GM12872 (cell line): ENCODE measurements at regions not wholly inside any gene's neighbourhood (a gene's known extent, or its start where the extent isn't known, plus 50 kb on each side); places are given as distances from the start of the nearest gene placed in this dataset.

Experiments
- TF ChIP-seq, protein P1 (sequence below): IDR thresholded peaks from 3 replicates; pipeline ENCODE4 v1.5.1; 2011; ENCODE audit warnings: low read depth, mild to moderate bottlenecking, low read length, moderate library complexity; ENCODE audit not compliant: insufficient read depth

DNA sequence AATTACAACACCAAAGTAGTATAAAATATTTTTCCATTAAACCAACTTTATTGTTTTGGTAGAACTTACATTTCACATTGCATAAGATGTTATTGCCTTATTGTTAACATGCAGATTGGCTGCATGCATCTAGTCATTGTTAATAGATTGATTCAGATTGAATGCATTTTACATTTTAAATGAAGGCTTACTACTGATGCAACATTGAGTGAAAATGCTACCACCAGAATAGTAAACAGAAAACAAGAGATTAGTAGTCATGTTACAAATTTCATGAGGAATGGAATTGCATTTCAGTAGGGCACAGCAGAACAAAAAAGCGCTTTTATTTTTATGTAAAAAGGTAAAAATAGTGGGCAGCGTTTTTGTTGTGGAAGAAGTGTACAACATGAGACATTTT, 298.3 kb downstream of the ARL4A start:
- TF ChIP-seq, protein P1, sequence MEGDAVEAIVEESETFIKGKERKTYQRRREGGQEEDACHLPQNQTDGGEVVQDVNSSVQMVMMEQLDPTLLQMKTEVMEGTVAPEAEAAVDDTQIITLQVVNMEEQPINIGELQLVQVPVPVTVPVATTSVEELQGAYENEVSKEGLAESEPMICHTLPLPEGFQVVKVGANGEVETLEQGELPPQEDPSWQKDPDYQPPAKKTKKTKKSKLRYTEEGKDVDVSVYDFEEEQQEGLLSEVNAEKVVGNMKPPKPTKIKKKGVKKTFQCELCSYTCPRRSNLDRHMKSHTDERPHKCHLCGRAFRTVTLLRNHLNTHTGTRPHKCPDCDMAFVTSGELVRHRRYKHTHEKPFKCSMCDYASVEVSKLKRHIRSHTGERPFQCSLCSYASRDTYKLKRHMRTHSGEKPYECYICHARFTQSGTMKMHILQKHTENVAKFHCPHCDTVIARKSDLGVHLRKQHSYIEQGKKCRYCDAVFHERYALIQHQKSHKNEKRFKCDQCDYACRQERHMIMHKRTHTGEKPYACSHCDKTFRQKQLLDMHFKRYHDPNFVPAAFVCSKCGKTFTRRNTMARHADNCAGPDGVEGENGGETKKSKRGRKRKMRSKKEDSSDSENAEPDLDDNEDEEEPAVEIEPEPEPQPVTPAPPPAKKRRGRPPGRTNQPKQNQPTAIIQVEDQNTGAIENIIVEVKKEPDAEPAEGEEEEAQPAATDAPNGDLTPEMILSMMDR: no peak

DNA sequence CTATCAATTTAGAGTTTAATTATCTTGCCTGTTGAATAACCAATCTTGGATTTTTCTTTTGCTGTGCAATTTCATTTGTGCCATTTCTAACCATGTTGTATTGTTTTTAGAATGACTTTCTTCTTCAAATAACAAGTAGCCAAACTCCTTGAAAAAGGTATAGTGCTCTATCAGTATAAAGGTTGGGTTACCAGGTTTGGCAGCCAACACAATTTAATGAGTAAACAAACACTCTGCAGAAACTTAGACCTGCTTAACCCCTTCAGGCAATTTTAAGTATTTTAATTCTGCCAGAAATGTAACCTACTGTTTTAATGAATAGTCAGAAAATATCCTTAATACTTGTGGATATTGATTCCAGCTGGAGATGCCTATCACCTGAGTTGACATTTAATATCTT, 299.8 kb downstream of the ARL4A start:
- TF ChIP-seq, protein P1: no peak

DNA sequence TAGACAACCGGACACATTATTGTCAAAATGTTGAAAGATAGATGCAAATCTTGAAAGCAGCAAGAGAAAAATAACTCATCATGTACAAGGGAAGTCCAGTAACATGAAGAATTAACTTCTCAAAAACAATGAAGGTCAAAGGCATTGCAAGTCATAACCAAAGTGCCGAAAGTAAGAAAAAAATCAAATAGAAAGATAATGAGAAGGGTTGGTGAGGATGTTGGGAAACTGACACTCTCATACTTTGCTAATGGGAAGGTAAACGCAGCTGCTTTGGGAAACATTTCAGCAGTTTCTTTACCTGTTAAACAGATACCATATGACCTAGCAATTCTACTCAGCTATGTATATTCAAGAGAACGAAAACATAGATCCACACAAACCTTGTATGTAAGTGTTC, 303.0 kb downstream of the ARL4A start:
- TF ChIP-seq, protein P1: no peak

DNA sequence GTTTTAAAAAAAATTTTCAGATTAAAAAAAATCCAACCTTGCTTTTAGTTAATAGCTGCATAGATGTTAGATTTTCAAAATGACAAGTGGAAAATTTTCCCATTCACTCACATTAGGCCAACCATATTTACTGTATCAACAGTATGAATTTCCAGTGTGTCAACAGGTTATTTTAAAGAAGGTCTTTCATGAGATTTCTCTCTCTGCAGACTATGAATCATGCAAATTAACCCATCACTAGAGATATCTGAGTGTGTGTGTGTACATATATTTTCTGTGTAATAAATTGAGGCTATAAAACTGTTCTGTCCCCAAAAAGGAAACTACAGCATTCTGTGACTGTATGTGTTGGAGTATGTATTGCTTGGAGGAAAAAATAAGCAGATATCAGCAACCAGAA, 305.6 kb downstream of the ARL4A start:
- TF ChIP-seq, protein P1: no peak

DNA sequence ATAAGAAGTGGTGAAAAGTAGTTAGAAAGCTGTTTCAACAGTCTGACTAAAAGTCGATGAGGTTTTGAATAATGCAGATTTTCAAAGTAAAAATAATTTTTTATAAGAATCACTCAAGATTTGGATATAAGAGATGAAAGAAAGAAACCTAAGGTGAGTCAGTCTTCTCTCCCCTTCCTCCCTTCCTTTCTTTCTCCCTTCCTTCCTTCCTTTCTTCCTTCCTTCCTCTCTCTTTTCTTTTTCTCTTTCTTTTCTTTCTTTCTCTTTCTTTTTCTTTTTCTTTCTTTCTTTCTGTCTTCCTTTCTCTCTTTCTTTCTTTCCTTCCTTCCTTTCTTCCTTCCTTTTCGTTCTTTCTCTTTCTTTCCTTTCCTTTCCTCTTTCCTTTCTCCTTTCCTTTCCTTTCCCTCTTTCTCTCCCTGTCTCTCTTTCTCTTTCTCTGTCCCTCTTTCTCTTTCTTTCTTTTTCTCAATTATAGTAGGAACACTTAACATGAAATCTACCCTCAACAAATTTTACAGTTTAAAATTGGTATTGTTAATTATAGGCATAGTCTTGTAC, 308.6 kb downstream of the ARL4A start:
- TF ChIP-seq, protein P1: no peak

DNA sequence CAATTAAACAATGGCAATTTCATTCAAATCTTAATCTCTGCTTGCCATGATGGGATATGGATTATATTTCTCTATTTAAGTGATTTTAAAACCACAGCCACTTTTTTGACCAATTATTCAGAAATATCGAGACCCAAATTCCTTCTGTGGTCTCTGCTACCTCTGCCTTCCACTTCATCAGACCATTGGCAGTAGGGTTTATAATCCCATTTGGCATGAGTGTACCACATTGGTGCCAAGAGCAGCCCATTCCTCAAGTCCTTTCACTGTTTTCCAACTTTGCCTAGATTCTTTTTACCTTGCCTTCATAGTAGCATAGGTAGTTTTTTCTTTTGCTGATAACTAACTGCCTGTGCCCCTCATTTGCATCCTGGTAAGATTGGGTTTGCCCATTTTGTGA, 319.9 kb downstream of the ARL4A start:
- TF ChIP-seq, protein P1: no peak

DNA sequence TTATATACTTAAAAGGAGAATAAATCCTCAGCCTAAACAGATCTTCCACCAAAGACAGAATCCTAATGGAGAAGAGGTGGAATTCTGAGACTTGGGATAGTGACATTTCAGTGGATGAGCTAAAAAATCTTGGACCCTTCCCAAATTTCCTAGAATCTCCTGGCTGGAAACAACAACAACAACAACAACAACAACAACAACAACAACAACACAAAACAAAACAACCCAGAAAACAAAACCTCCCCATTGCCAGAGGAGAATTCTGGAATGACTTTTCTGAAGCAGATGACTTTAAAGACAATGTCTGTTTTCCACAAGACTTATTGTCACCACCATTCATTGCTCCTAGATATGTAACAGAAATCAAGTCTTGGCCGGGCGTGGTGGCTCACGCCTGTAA, 322.1 kb downstream of the ARL4A start:
- TF ChIP-seq, protein P1: no peak

DNA sequence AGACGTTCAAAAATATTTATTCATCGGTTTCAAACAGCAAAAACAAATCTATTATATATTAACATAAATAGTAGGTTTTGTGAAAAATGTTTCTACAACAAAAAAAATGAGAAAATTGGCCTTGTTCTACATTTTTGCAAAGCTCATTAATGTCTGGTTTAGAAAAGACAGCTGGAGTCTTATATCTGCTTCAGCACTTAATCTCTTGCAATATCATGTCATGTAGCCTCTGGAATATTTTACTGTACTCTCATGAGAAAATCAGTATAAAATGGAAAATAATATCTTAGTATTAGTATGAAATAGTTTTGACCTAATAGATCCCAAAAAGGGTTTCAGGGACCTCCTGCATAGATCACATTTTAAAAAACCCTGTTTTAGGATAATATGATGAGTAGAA, 326.6 kb downstream of the ARL4A start:
- TF ChIP-seq, protein P1: no peak
